SK-N-SH treated with all-trans-retinoic acid at 6 μM for 48 hours (cell line): ENCODE measurements at regions not wholly inside any gene's neighbourhood (a gene's known extent, or its start where the extent isn't known, plus 50 kb on each side); places are given as distances from the start of the nearest gene placed in this dataset.

Source experiments
- ATAC-seq: fragments of 200-7000 bp; cut with Tn5 transposase; 3 replicates; pipeline ENCODE4 v1.9.1; 2020; ENCODE audit warnings: mild to moderate bottlenecking, moderate library complexity
- ARNTL ChIP-seq: fragments of 450-650 bp; formaldehyde crosslinking; IDR thresholded peaks from 2 replicates; pipeline ENCODE4 v1.5.0; 2020; ENCODE audit warnings: low read depth, mild to moderate bottlenecking, moderate library complexity, borderline replicate concordance
- BACH2 ChIP-seq: fragments of 250-450 bp; sonication (Bioruptor Pico); IDR thresholded peaks from 2 replicates; pipeline ENCODE4 v1.9.0; 2021; ENCODE audit warnings: mild to moderate bottlenecking, borderline replicate concordance
- CSDC2 ChIP-seq: fragments of 250-450 bp; sonication (Bioruptor Pico); IDR thresholded peaks from 2 replicates; pipeline ENCODE4 v1.5.0; 2020; ENCODE audit warnings: mild to moderate bottlenecking, moderate library complexity
- ESRRG ChIP-seq: fragments of 250-450 bp; sonication (Bioruptor Pico); IDR thresholded peaks from 2 replicates; pipeline ENCODE4 v1.6.1; 2021; ENCODE audit warnings: mild to moderate bottlenecking
- ISL1 ChIP-seq: fragments of 250-450 bp; sonication (Bioruptor Pico); IDR thresholded peaks from 2 replicates; pipeline ENCODE4 v2.1.2; 2022; ENCODE audit warnings: mild to moderate bottlenecking, moderate library complexity
- OSR1 ChIP-seq: fragments of 250-450 bp; sonication (Bioruptor Pico); IDR thresholded peaks from 2 replicates; pipeline ENCODE4 v1.8.0; 2022; ENCODE audit warnings: moderate library complexity, mild to moderate bottlenecking, inconsistent platforms
- PPARA ChIP-seq: fragments of 250-450 bp; sonication (Bioruptor Pico); IDR thresholded peaks from 2 replicates; pipeline ENCODE4 v1.5.0; 2020; ENCODE audit warnings: mild to moderate bottlenecking, borderline replicate concordance
- RARB ChIP-seq: fragments of 250-450 bp; sonication (Bioruptor Pico); IDR thresholded peaks from 2 replicates; pipeline ENCODE4 v1.8.0; 2021; ENCODE audit warnings: mild to moderate bottlenecking, moderate library complexity
- SNAI2 ChIP-seq: fragments of 250-450 bp; sonication (Bioruptor Pico); IDR thresholded peaks from 2 replicates; pipeline ENCODE4 v1.5.0; 2020; ENCODE audit warnings: mild to moderate bottlenecking, moderate library complexity
- TCF4 ChIP-seq: fragments of 250-450 bp; sonication (Bioruptor Pico); IDR thresholded peaks from 2 replicates; pipeline ENCODE4 v1.8.0; 2021; ENCODE audit warnings: mild to moderate bottlenecking, moderate library complexity, borderline replicate concordance
- TOX ChIP-seq: fragments of 250-450 bp; sonication (Bioruptor Pico); IDR thresholded peaks from 2 replicates; pipeline ENCODE4 v1.8.0; 2021; ENCODE audit warnings: mild to moderate bottlenecking, moderate library complexity, borderline replicate concordance
- ZC3H10 ChIP-seq: fragments of 250-450 bp; sonication (Bioruptor Pico); IDR thresholded peaks from 2 replicates; pipeline ENCODE4 v1.5.1; 2021; ENCODE audit warnings: mild to moderate bottlenecking, moderate library complexity
- ZFP3 ChIP-seq: fragments of 250-450 bp; sonication (Bioruptor Pico); IDR thresholded peaks from 2 replicates; pipeline ENCODE4 v1.5.0; 2020; ENCODE audit warnings: mild to moderate bottlenecking, moderate library complexity
- ZFP30 ChIP-seq: fragments of 450-650 bp; formaldehyde crosslinking; IDR thresholded peaks from 2 replicates; pipeline ENCODE4 v1.5.0; 2022; ENCODE audit warnings: mild to moderate bottlenecking, moderate library complexity
- ZNF565 ChIP-seq: fragments of 450-650 bp; formaldehyde crosslinking; conservative IDR thresholded peaks from 2 replicates; pipeline ENCODE4 v1.5.0; 2020; ENCODE audit warnings: low read depth, mild to moderate bottlenecking, moderate library complexity
- ZNF70 ChIP-seq: fragments of 450-650 bp; formaldehyde crosslinking; IDR thresholded peaks from 2 replicates; pipeline ENCODE4 v1.5.0; 2020; ENCODE audit warnings: mild to moderate bottlenecking, moderate library complexity
- ZNF8 ChIP-seq: fragments of 450-650 bp; formaldehyde crosslinking; IDR thresholded peaks from 2 replicates; pipeline ENCODE4 v1.5.0; 2020; ENCODE audit warnings: mild to moderate bottlenecking, moderate library complexity
- TF ChIP-seq, protein P1 (sequence below): fragments of 250-450 bp; sonication (Bioruptor Pico); IDR thresholded peaks from 2 replicates; pipeline ENCODE4 v1.5.1; 2021; ENCODE audit warnings: mild to moderate bottlenecking, moderate library complexity
- TF ChIP-seq, protein P2 (sequence below): fragments of 250-450 bp; sonication (Bioruptor Pico); IDR thresholded peaks from 2 replicates; pipeline ENCODE4 v1.5.0; 2020; ENCODE audit warnings: mild to moderate bottlenecking, moderate library complexity
- TF ChIP-seq, protein P3 (sequence below): fragments of 250-450 bp; sonication (Bioruptor Pico); IDR thresholded peaks from 2 replicates; pipeline ENCODE4 v1.8.0; 2021; ENCODE audit warnings: low read depth, mild to moderate bottlenecking, moderate library complexity, borderline replicate concordance
- TF ChIP-seq, protein P4 (sequence below): fragments of 250-450 bp; sonication (Bioruptor Pico); IDR thresholded peaks from 2 replicates; pipeline ENCODE4 v1.8.0; 2020; ENCODE audit warnings: mild to moderate bottlenecking, moderate library complexity, borderline replicate concordance
- TF ChIP-seq, protein P5 (sequence below): fragments of 250-450 bp; sonication (Bioruptor Pico); IDR thresholded peaks from 2 replicates; pipeline ENCODE4 v1.5.1; 2020; ENCODE audit warnings: low read depth, mild to moderate bottlenecking, moderate library complexity

DNA sequence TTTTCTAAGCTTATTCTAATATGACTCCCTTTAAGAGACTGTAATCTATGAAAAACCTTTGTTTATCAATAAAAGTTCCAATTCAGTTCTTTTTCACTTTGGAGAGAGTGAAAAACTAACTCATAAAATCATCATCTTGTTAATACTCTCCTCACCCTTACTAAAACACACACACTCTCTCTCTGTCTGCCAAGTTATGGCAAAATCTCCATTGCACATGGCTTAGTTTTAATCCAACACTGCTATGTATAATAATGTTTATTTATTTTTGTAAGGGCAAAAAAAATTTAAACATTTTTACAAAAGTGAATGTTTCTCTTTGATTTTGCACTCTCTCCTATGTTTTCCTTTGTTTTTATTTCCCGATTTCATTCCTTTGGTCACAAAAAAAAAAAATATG is 253.2 kb downstream of the BMP7 start:
- TF ChIP-seq BACH2 = no peak
- TF ChIP-seq ZNF70 (CRISPR knock-in tag) = no peak
- TF ChIP-seq ZNF565 = no peak
- no peak for TF ChIP-seq ZNF8
- TF ChIP-seq ZFP3 (CRISPR knock-in tag) = no peak
- TF ChIP-seq OSR1 (CRISPR knock-in tag) = no peak
- no peak for TF ChIP-seq RARB
- TF ChIP-seq PPARA (CRISPR knock-in tag) = no peak
- no peak for TF ChIP-seq TOX (CRISPR knock-in tag)
- TF ChIP-seq ZFP30 = no peak

DNA sequence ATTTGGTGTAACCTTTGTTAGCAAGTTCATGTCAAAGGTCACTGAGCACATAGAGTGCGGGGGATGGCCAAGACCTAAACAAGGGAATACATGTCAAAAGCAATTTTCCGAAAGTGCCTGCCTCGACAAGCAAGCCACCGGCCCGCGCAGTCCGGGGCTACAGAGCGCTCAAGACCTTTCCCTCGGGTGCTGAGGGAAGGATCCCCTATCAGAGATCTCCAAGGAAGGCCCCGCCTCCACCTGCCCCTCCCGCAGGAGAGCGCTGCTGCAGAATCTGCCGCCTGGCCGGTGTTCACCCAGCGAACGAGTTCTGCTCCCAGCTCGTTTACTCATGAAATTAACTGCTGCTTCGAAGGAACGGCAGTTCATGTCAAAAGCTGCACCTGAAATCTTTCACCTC is 252.7 kb downstream of the BMP7 start:
- no peak for ATAC-seq
- TF ChIP-seq, protein P1, sequence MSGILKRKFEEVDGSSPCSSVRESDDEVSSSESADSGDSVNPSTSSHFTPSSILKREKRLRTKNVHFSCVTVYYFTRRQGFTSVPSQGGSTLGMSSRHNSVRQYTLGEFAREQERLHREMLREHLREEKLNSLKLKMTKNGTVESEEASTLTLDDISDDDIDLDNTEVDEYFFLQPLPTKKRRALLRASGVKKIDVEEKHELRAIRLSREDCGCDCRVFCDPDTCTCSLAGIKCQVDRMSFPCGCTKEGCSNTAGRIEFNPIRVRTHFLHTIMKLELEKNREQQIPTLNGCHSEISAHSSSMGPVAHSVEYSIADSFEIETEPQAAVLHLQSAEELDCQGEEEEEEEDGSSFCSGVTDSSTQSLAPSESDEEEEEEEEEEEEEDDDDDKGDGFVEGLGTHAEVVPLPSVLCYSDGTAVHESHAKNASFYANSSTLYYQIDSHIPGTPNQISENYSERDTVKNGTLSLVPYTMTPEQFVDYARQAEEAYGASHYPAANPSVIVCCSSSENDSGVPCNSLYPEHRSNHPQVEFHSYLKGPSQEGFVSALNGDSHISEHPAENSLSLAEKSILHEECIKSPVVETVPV (CRISPR knock-in tag) = no peak
- TF ChIP-seq ZFP3 (CRISPR knock-in tag) (no peak), CSDC2 (CRISPR knock-in tag) (no peak)

More for the DNA sequence above, 253.2 kb downstream of the BMP7 start:
- no peak for ATAC-seq

DNA sequence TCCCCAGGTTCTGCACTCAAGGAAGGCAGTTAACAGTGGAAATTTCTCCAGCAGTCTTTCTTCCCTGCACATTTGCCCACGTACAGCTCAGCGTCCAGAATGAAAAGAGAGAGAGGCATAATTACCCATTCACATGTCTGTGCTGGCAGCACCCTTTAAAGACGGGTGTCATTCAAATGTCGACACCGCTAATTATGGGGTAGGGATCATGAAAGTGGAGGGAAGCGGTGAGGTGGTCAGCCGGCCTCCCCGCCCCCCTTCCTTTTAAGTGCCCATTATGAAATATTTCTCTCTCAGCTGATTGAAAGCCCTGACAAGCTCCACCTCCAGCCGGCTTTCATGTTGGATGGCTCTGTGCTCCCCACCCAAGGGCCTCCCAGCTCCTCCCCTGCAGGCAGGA is 246.1 kb downstream of the BMP7 start:
- no peak for ATAC-seq
- TF ChIP-seq ZFP3 (CRISPR knock-in tag) (no peak), BACH2 (no peak), ISL1 (CRISPR knock-in tag) (no peak), SNAI2 (CRISPR knock-in tag) (no peak), ARNTL (CRISPR knock-in tag) (no peak)
- TF ChIP-seq, protein P2, sequence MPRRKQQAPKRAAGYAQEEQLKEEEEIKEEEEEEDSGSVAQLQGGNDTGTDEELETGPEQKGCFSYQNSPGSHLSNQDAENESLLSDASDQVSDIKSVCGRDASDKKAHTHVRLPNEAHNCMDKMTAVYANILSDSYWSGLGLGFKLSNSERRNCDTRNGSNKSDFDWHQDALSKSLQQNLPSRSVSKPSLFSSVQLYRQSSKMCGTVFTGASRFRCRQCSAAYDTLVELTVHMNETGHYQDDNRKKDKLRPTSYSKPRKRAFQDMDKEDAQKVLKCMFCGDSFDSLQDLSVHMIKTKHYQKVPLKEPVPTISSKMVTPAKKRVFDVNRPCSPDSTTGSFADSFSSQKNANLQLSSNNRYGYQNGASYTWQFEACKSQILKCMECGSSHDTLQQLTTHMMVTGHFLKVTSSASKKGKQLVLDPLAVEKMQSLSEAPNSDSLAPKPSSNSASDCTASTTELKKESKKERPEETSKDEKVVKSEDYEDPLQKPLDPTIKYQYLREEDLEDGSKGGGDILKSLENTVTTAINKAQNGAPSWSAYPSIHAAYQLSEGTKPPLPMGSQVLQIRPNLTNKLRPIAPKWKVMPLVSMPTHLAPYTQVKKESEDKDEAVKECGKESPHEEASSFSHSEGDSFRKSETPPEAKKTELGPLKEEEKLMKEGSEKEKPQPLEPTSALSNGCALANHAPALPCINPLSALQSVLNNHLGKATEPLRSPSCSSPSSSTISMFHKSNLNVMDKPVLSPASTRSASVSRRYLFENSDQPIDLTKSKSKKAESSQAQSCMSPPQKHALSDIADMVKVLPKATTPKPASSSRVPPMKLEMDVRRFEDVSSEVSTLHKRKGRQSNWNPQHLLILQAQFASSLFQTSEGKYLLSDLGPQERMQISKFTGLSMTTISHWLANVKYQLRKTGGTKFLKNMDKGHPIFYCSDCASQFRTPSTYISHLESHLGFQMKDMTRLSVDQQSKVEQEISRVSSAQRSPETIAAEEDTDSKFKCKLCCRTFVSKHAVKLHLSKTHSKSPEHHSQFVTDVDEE (CRISPR knock-in tag) = no peak
- TF ChIP-seq, protein P3, sequence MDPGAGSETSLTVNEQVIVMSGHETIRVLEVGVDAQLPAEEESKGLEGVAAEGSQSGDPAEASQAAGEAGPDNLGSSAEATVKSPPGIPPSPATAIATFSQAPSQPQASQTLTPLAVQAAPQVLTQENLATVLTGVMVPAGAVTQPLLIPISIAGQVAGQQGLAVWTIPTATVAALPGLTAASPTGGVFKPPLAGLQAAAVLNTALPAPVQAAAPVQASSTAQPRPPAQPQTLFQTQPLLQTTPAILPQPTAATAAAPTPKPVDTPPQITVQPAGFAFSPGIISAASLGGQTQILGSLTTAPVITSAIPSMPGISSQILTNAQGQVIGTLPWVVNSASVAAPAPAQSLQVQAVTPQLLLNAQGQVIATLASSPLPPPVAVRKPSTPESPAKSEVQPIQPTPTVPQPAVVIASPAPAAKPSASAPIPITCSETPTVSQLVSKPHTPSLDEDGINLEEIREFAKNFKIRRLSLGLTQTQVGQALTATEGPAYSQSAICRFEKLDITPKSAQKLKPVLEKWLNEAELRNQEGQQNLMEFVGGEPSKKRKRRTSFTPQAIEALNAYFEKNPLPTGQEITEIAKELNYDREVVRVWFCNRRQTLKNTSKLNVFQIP = no peak
- TF ChIP-seq, all 23 proteins: peak for 0

DNA sequence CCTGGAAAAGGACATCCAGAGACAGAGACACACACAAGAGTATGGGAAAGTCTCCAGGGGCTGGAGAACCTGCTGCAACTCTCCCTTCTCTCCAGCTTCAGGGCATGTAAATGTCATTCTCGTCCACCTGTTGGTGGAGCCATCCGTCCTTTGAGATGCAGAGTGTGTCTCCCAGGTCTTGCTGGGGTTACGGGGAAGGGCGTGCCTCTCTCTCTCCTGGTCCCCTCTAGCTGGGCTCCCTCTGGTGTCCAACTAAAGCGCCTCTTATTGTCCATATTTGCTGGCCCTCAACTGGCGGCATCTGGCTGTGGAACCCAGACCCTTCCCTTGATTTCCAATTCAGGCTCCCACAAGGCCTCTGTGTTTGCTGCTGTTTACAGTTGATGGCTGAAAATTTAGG is 244.1 kb downstream of the BMP7 start:
- no peak for ATAC-seq
- no peak for TF ChIP-seq ZFP3 (CRISPR knock-in tag)
- TF ChIP-seq ZFP30 = no peak
- TF ChIP-seq, protein P4, sequence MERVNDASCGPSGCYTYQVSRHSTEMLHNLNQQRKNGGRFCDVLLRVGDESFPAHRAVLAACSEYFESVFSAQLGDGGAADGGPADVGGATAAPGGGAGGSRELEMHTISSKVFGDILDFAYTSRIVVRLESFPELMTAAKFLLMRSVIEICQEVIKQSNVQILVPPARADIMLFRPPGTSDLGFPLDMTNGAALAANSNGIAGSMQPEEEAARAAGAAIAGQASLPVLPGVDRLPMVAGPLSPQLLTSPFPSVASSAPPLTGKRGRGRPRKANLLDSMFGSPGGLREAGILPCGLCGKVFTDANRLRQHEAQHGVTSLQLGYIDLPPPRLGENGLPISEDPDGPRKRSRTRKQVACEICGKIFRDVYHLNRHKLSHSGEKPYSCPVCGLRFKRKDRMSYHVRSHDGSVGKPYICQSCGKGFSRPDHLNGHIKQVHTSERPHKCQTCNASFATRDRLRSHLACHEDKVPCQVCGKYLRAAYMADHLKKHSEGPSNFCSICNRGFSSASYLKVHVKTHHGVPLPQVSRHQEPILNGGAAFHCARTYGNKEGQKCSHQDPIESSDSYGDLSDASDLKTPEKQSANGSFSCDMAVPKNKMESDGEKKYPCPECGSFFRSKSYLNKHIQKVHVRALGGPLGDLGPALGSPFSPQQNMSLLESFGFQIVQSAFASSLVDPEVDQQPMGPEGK = no peak
- no peak for TF ChIP-seq BACH2
- no peak for TF ChIP-seq ARNTL (CRISPR knock-in tag)
- TF ChIP-seq, protein P1 (CRISPR knock-in tag) = no peak

DNA sequence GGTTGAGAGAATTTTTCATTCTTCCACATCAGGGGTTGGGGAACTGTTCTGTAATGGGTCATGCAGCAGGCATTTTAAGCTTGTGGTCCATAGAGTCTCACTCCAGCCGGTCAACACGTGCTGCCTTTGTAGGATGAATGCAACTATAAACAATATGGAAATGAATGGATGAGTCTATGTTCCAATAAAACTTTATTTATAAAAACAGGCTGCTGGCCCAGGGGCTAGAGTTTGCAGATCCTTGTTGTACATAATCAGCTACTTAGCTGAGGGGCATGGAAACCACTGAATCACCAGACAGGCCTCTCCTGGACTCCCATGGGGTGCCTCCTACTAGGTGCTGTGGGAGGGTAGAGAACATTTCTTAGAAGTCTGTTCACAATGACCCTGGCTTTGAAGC is 243.4 kb downstream of the BMP7 start:
- TF ChIP-seq OSR1 (CRISPR knock-in tag) (no peak), TOX (CRISPR knock-in tag) (no peak), ARNTL (CRISPR knock-in tag) (no peak), ZFP30 (no peak), ZFP3 (CRISPR knock-in tag) (no peak), BACH2 (no peak), ZNF565 (no peak), CSDC2 (CRISPR knock-in tag) (no peak), RARB (no peak), TCF4 (no peak), ESRRG (CRISPR knock-in tag) (no peak), PPARA (CRISPR knock-in tag) (no peak), ZC3H10 (CRISPR knock-in tag) (no peak)
- TF ChIP-seq, protein P5, sequence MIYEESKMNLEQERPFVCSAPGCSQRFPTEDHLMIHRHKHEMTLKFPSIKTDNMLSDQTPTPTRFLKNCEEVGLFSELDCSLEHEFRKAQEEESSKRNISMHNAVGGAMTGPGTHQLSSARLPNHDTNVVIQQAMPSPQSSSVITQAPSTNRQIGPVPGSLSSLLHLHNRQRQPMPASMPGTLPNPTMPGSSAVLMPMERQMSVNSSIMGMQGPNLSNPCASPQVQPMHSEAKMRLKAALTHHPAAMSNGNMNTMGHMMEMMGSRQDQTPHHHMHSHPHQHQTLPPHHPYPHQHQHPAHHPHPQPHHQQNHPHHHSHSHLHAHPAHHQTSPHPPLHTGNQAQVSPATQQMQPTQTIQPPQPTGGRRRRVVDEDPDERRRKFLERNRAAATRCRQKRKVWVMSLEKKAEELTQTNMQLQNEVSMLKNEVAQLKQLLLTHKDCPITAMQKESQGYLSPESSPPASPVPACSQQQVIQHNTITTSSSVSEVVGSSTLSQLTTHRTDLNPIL (CRISPR knock-in tag) = no peak
- TF ChIP-seq, protein P4 = no peak
- ATAC-seq = no peak
